ENCODE measurements at regions not wholly inside any gene's neighbourhood (a gene's known extent, or its start where the extent isn't known, plus 50 kb on each side); places are given as distances from the start of the nearest gene placed in this dataset.

DNA sequence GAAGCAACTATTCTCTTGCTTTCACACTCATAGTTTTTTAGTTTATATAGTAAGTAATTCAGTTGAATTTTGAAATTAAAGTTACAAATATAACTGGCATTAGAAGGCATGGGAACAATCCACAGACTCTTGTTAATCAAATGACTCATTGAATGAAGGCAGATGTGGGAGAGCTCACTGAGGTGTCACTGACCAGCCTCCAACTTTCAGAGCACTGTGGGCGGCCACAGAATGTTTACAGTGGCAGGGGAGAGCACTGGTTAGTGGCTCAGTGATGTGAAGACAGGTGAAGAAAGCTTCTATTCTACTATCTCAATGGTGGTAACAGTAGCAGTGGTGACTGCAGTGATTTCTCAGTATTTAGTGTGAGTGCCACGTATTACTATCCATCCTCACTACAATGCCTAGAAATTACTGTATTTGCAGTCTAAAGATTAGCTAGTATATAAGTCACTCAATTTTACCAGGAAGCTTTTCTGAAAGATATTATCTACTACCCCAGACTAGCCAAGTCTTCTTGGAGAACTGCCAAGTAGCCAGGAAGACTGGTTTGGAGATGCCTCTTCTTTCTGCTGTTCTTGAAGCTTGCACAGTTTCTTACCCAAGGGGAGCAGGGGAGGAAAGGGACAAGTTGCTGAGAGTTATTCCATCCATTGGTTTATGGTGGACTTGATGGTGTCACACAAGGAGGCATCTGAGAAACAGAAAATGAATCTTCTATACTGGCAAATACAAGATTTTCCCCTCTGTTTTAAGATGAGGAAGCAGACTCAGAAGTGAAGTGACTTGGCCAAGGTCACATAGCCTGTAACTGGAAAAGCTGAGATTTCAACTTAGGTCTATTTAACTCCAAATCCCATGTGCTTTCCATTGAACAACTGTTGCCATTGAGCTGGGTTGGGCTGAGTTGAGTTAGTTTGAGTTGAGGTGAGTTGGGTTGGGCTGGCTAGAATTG, 231.2 kb downstream of the ANKRD60 start:
- H3K9me3 ChIP-seq (replicated peaks; ENCODE audit: control insufficient read depth, insufficient read depth, low read length), result no peaks in the 10 kb centered on the region
- no peak overlapping the region for H3K27ac ChIP-seq (ENCODE audit: insufficient read depth, low read depth, low read length)
- dilution Hi-C loops (cut with MboI; ENCODE audit: extremely low pct_ligation_motif_present, low sequenced_read_pairs) (no loop called here), intact Hi-C loops (cut with micrococcal nuclease) (loop anchor here (5.0 kb wide), 1 partner anchor 90 kb away; no protein-coding TSS in a partner anchor)
- no peaks in the 10 kb centered on the region for H4K20me1 ChIP-seq (replicated peaks; ENCODE audit: control insufficient read depth, extremely low read depth, insufficient read depth, low read length)
- no TSS peak for BruUV-seq (replicated peaks)
- no peak overlapping the region for H3K9ac ChIP-seq (replicated peaks; ENCODE audit: extremely low read depth, insufficient read depth, low read length)
- H3K79me2 ChIP-seq (ENCODE audit: control insufficient read depth, insufficient read depth, low read length), result no peaks in the 10 kb centered on the region
- no peak overlapping the region for H3K4me3 ChIP-seq (replicated peaks in 1 of 3; ENCODE audit: insufficient read depth in 1 of 3, low read depth in 1 of 3, low read length in 3 of 3)
- DNase-seq (ENCODE audit: low read depth, low spot score) (peak; percentile 8), FAIRE-seq (no peak)
- no peaks in the 10 kb centered on the region for H3K9me1 ChIP-seq (replicated peaks; ENCODE audit: control insufficient read depth, extremely low read depth, insufficient read depth, low read length)
- no peak overlapping the region for H3K4me2 ChIP-seq (ENCODE audit: insufficient read depth, low read length)
- TF ChIP-seq GATA2 (IDR thresholded peaks at IDR 0.05; ENCODE audit: insufficient read depth, insufficient read length, low read depth, low read length), result no peak
- TF ChIP-seq JUN (IDR thresholded peaks at IDR 0.05; ENCODE audit: borderline replicate concordance, insufficient read depth, insufficient read length, low read depth), result no peak
- H3K27me3 ChIP-seq (ENCODE audit: control insufficient read depth in 2 of 2, insufficient read depth in 2 of 2, low read length in 2 of 2), result peaks cover 2 to 10% of the 10 kb centered on the region in 2 experiments
- ChIA-PET CTCF (interaction anchor here (0.6 kb wide), 1 partner anchor 13 kb away, joined by 3 read pairs; no protein-coding TSS in a partner anchor), POLR2A (no interaction called here)
- H3K4me1 ChIP-seq (ENCODE audit: control insufficient read depth, extremely low read depth, insufficient read depth, low read length), result no peaks in the 10 kb centered on the region
- H2AFZ ChIP-seq (ENCODE audit: low read depth, low read length), result no peak overlapping the region
- no peaks in the 10 kb centered on the region for H3K36me3 ChIP-seq (ENCODE audit: control insufficient read depth in 2 of 2, extremely low read depth in 1 of 2, insufficient read depth in 2 of 2, low read length in 2 of 2)

DNA sequence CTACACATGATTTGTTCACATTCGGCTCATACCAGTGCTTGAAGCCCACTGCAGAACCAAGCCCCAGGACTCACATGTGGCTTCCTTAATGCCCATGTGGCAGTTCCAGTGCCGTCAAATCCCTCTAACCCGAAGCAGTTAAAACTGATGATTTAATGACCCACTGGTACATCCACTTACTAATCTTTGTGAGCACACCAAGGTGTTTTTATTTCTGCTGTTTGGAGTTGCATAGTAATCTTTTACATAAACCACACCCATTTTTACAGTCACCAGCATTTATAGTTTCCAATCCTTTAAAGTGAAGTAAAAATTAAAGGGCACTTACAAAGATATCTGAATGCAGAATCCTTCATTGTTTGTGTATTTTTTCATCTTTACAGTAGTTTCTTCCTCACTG, 232.0 kb downstream of the ANKRD60 start:
- TF ChIP-seq, protein P1, sequence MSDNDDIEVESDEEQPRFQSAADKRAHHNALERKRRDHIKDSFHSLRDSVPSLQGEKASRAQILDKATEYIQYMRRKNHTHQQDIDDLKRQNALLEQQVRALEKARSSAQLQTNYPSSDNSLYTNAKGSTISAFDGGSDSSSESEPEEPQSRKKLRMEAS (IDR thresholded peaks at IDR 0.05; ENCODE audit: insufficient read depth, insufficient read length), result no peak
- TF ChIP-seq POLR2AphosphoS5 (IDR thresholded peaks at IDR 0.05; ENCODE audit: insufficient read depth, low read depth, low read length), result no peak
- TF ChIP-seq POLR2A (IDR thresholded peaks at IDR 0.05; ENCODE audit: low read depth, low read length), result no peak
- TF ChIP-seq MYC (IDR thresholded peaks at IDR 0.05; ENCODE audit: low read depth, low read length), result no peak
- TF ChIP-seq EZH2 (IDR thresholded peaks at IDR 0.05; ENCODE audit: borderline replicate concordance, low read depth, low read length, severe bottlenecking), result no peak
- no peak for TF ChIP-seq GATA2 (IDR thresholded peaks at IDR 0.05; ENCODE audit: insufficient read depth, insufficient read length, low read depth, low read length)
- TF ChIP-seq FOS (IDR thresholded peaks at IDR 0.05; ENCODE audit: borderline replicate concordance, insufficient read depth, low read length), result no peak
- TF ChIP-seq CTCF (IDR thresholded peaks at IDR 0.05; ENCODE audit: extremely low read depth in 1 of 2, insufficient read depth in 1 of 2, low read depth in 1 of 2, low read length in 2 of 2), result no peak
- TF ChIP-seq JUN (IDR thresholded peaks at IDR 0.05; ENCODE audit: borderline replicate concordance, insufficient read depth, insufficient read length, low read depth), result no peak
- POLR2A ChIA-PET, result no interaction called here
- Histone ChIP-seq H3K27ac (ENCODE audit: insufficient read depth, low read depth, low read length) (no peak overlapping the region), H3K4me2 (ENCODE audit: insufficient read depth, low read length) (no peak overlapping the region), H3K9me1 (replicated peaks; ENCODE audit: control insufficient read depth, extremely low read depth, insufficient read depth, low read length) (no peaks in the 10 kb centered on the region), H3K9ac (replicated peaks; ENCODE audit: extremely low read depth, insufficient read depth, low read length) (no peak overlapping the region), H4K20me1 (replicated peaks; ENCODE audit: control insufficient read depth, extremely low read depth, insufficient read depth, low read length) (no peaks in the 10 kb centered on the region), H3K4me3 (replicated peaks in 1 of 3; ENCODE audit: insufficient read depth in 1 of 3, low read depth in 1 of 3, low read length in 3 of 3) (no peak overlapping the region), H3K36me3 (ENCODE audit: control insufficient read depth in 2 of 2, extremely low read depth in 1 of 2, insufficient read depth in 2 of 2, low read length in 2 of 2) (no peaks in the 10 kb centered on the region), H3K27me3 (ENCODE audit: control insufficient read depth in 2 of 2, insufficient read depth in 2 of 2, low read length in 2 of 2) (peaks cover 2 to 10% of the 10 kb centered on the region in 2 experiments), H3K79me2 (ENCODE audit: control insufficient read depth, insufficient read depth, low read length) (no peaks in the 10 kb centered on the region), H2AFZ (ENCODE audit: low read depth, low read length) (no peak overlapping the region), H3K4me1 (ENCODE audit: control insufficient read depth, extremely low read depth, insufficient read depth, low read length) (no peaks in the 10 kb centered on the region), H3K9me3 (replicated peaks; ENCODE audit: control insufficient read depth, insufficient read depth, low read length) (no peaks in the 10 kb centered on the region)
- no peak for FAIRE-seq
- intact Hi-C loops (cut with micrococcal nuclease), result loop anchor here (5.0 kb wide), 1 partner anchor 91 kb away; no protein-coding TSS in a partner anchor
- CTCF ChIA-PET, result no interaction called here
- no TSS peak for BruUV-seq (replicated peaks)
- dilution Hi-C loops (cut with MboI; ENCODE audit: extremely low pct_ligation_motif_present, low sequenced_read_pairs), result no loop called here
- no peak for DNase-seq (ENCODE audit: low read depth, low spot score)
